ENCODE measurements at regions not wholly inside any gene's neighbourhood (a gene's known extent, or its start where the extent isn't known, plus 50 kb on each side); places are given as distances from the start of the nearest gene placed in this dataset.

GRCh38 chr10:60461688-60462087 lies 72.0 kb upstream of the ANK3 start:
- DNase-seq = no peak

- DNase-seq = no peak
Observed at GRCh38 chr10:60459701-60460457, 70.2 kb upstream of the ANK3 start.

GRCh38 chr10:60456053-60456452 lies 66.4 kb upstream of the ANK3 start:
- DNase-seq = no peak

- no peak for DNase-seq
Observed at GRCh38 chr10:60454336-60454735, 64.7 kb upstream of the ANK3 start.

GRCh38 chr10:60453036-60453435 lies 63.4 kb upstream of the ANK3 start:
- no peak for DNase-seq

DNA sequence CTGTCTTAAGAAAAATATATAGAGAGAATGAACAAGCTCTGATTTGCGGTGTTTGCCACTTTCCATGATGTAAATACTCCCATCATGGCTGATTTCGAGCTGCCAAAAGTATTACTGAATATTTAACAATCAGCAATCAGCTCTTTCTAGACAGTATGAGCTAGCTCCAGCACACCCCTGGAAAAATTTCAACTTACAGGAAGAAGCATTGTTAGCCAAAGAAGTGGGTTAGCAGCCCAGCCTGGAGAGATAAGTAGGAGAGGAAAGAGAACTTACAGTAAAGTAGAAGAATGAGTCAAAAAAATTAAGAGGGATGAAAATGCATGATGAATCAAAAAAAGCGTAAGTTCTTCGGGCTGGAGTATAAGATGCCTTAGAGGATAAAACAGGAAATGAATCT lies 60.6 kb upstream of the ANK3 start:
- no peak for DNase-seq

- DNase-seq = no peak
Observed at GRCh38 chr10:60448246-60448645, 58.6 kb upstream of the ANK3 start.

DNA sequence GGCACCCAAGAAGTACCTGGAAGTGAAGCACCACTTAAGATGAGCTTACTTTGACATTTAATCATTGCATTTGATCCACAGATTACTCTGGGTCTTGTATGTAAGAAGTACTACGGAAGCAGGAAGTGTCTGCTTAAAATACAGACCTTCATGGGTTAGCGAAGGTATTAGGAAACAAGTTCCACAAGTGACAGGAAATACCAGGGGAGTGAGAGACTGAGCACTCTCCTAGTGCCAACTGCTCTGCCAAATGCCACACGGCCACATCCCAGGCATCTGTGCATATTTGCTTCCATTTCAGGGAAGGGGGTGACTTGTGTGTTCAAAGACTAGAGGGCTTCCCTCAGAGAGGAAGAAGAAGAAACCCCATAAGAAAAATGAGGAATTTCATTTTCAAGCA lies 57.2 kb upstream of the ANK3 start:
- DNase-seq = no peak

- DNase-seq = no peak
Observed at GRCh38 chr10:60446070-60446833, 56.6 kb upstream of the ANK3 start.

- no peak for DNase-seq
Observed at GRCh38 chr10:60444494-60445064, 54.9 kb upstream of the ANK3 start.

GRCh38 chr10:60443346-60443745 lies 53.7 kb upstream of the ANK3 start:
- no peak for DNase-seq

DNA sequence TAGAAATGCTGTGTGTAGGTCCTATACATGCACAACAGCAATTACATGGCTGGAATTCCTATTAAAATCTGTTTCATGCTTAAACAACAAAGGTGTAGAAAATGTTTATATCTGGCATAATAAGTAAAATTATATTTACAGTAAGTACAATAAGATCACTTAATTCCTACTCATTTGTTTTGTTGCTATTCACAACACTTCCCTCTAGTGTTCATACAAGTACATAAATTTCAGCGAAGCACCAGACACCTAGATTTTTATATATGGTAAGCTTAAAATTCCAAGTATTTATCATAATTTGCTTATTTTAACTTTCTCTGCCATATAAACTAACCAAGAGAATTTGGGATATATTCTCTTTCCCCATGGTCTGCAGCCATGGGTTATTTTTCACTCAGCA lies 51.8 kb upstream of the ANK3 start:
- DNase-seq = no peak

- DNase-seq = no peak
Observed at GRCh38 chr10:60439641-60440040, 50.0 kb upstream of the ANK3 start.
